Upper lobe of right lung (tissue), 1 donor: ENCODE measurements at regions not wholly inside any gene's neighbourhood (a gene's known extent, or its start where the extent isn't known, plus 50 kb on each side); places are given as distances from the start of the nearest gene placed in this dataset.

Experiments used
- ATAC-seq: fragments of 200-7000 bp; cut with Tn5 transposase; one replicate; pipeline ENCODE4 v1.9.1; 2020; ENCODE audit warnings: mild to moderate bottlenecking, moderate library complexity
- DNase-seq: peaks from one replicate; pipeline ENCODE4 v3.0.0-alpha.2; 2020
- H3K27ac ChIP-seq: fragments of 200-600 bp; one replicate; pipeline ENCODE4 v1.8.0; 2022
- H3K27me3 ChIP-seq: fragments of 200-600 bp; one replicate; pipeline ENCODE4 v1.8.0; 2022; ENCODE audit warnings: mild to moderate bottlenecking
- H3K36me3 ChIP-seq: fragments of 200-600 bp; one replicate; pipeline ENCODE4 v1.8.0; 2022
- H3K4me1 ChIP-seq: fragments of 200-600 bp; one replicate; pipeline ENCODE4 v1.8.0; 2022
- H3K4me3 ChIP-seq: fragments of 200-600 bp; one replicate; pipeline ENCODE4 v1.8.0; 2022; ENCODE audit warnings: mild to moderate bottlenecking
- H3K9me3 ChIP-seq: fragments of 200-600 bp; one replicate; pipeline ENCODE4 v1.8.0; 2022
- CTCF ChIP-seq: fragments of 200-600 bp; IDR thresholded peaks from one replicate; pipeline ENCODE4 v1.8.0; 2022; ENCODE audit warnings: antibody characterized with exemption
- intact Hi-C: fragments of 100-400 bp; cut with DNase I; formaldehyde crosslinking; loops from one replicate; pipeline ENCODE4 v1.11.0; 2022
- donor health status: DM: no; HTN: yes; CAD: no; lungs with severe emphysema.

- H3K36me3 ChIP-seq = no peaks in the 10 kb centered on the region
- no peak overlapping the region for H3K27ac ChIP-seq
- intact Hi-C loops = no loop called here
- no peak for TF ChIP-seq CTCF
- no peak overlapping the region for H3K4me3 ChIP-seq
- H3K4me1 ChIP-seq = no peaks in the 10 kb centered on the region
- no peak for ATAC-seq
- no peaks in the 10 kb centered on the region for H3K9me3 ChIP-seq
- no peaks in the 10 kb centered on the region for H3K27me3 ChIP-seq
- DNase-seq = no peak
Measured at GRCh38 chr3:16024548-16024947, 149.9 kb upstream of the GALNT15 start.

GRCh38 chr3:16026753-16027152 lies 147.7 kb upstream of the GALNT15 start:
- no peak for DNase-seq
- TF ChIP-seq CTCF = no peak
- Histone ChIP-seq H3K4me1 (no peaks in the 10 kb centered on the region), H3K27ac (no peak overlapping the region), H3K27me3 (no peaks in the 10 kb centered on the region), H3K9me3 (no peaks in the 10 kb centered on the region), H3K36me3 (no peaks in the 10 kb centered on the region), H3K4me3 (no peak overlapping the region)
- no peak for ATAC-seq
- intact Hi-C loops = no loop called here

- ATAC-seq = no peak
- no peaks in the 10 kb centered on the region for H3K9me3 ChIP-seq
- H3K27ac ChIP-seq = no peak overlapping the region
- H3K4me1 ChIP-seq = no peaks in the 10 kb centered on the region
- DNase-seq = no peak
- no peak for TF ChIP-seq CTCF
- no peaks in the 10 kb centered on the region for H3K27me3 ChIP-seq
- intact Hi-C loops = no loop called here
- H3K4me3 ChIP-seq = no peak overlapping the region
- no peaks in the 10 kb centered on the region for H3K36me3 ChIP-seq
Measured at GRCh38 chr3:16028604-16029003, 145.9 kb upstream of the GALNT15 start.

- H3K9me3 ChIP-seq = no peaks in the 10 kb centered on the region
- H3K36me3 ChIP-seq = no peaks in the 10 kb centered on the region
- DNase-seq (no peak), ATAC-seq (no peak)
- intact Hi-C loops = no loop called here
- no peaks in the 10 kb centered on the region for H3K4me1 ChIP-seq
- H3K27ac ChIP-seq = no peak overlapping the region
- TF ChIP-seq CTCF = no peak
- H3K27me3 ChIP-seq = no peaks in the 10 kb centered on the region
- H3K4me3 ChIP-seq = no peak overlapping the region
Measured at GRCh38 chr3:16030342-16030741, 144.1 kb upstream of the GALNT15 start.

GRCh38 chr3:16031434-16031833 lies 143.0 kb upstream of the GALNT15 start:
- no peak for TF ChIP-seq CTCF
- Histone ChIP-seq H3K27ac (no peak overlapping the region), H3K36me3 (no peaks in the 10 kb centered on the region), H3K4me3 (no peak overlapping the region), H3K9me3 (no peaks in the 10 kb centered on the region), H3K4me1 (no peaks in the 10 kb centered on the region), H3K27me3 (no peaks in the 10 kb centered on the region)
- no peak for ATAC-seq
- DNase-seq = no peak
- intact Hi-C loops = no loop called here

GRCh38 chr3:16033889-16034687 lies 140.4 kb upstream of the GALNT15 start:
- H3K27ac ChIP-seq = no peak overlapping the region
- H3K27me3 ChIP-seq = no peaks in the 10 kb centered on the region
- no peak overlapping the region for H3K4me3 ChIP-seq
- no peaks in the 10 kb centered on the region for H3K4me1 ChIP-seq
- H3K36me3 ChIP-seq = no peaks in the 10 kb centered on the region
- ATAC-seq (no peak), DNase-seq (no peak)
- intact Hi-C loops = no loop called here
- TF ChIP-seq CTCF = no peak
- no peaks in the 10 kb centered on the region for H3K9me3 ChIP-seq
